ENCODE measurements at regions not wholly inside any gene's neighbourhood (a gene's known extent, or its start where the extent isn't known, plus 50 kb on each side); places are given as distances from the start of the nearest gene placed in this dataset.

- ChIA-PET RAD21 (ENCODE audit: unreplicated experiment) (no interaction called here), POLR2A (no interaction called here), SMC1A (ENCODE audit: uncharacterized antibody, unreplicated experiment) (no interaction called here), CTCF (no interaction called here)
- Histone ChIP-seq H3K79me2 (ENCODE audit: control insufficient read depth, insufficient read depth, low read length) (no peaks in the 10 kb centered on the region), H4K20me1 (ENCODE audit: control insufficient read depth, insufficient read depth) (no peaks in the 10 kb centered on the region), H3K4me2 (ENCODE audit: control insufficient read depth, insufficient read depth) (no peak overlapping the region), H3K4me1 (ENCODE audit: control insufficient read depth, insufficient read depth, low read length) (no peaks in the 10 kb centered on the region), H3K9me3 (replicated peaks; ENCODE audit: control insufficient read depth, insufficient read depth, low read length) (no peaks in the 10 kb centered on the region; the same call in 2 of the 3 replicates), H2AFZ (ENCODE audit: control insufficient read depth, low read depth, low read length) (no peak overlapping the region), H3K27me3 (replicated peaks in 1 of 2; ENCODE audit: control insufficient read depth in 2 of 2, insufficient read depth in 2 of 2, low read length in 1 of 2) (no peaks in the 10 kb centered on the region), H3K9ac (ENCODE audit: control insufficient read depth, insufficient read depth, low read length) (no peak overlapping the region), H3K27ac (ENCODE audit: control insufficient read depth, insufficient read depth) (no peak overlapping the region), H3K4me3 (no peak overlapping the region), H3K36me3 (ENCODE audit: control insufficient read depth in 2 of 2, insufficient read depth in 2 of 2, low read length in 1 of 2) (no peaks in the 10 kb centered on the region)
- ATAC-seq (no peak), FAIRE-seq (no peak), DNase-seq (ENCODE audit: low read depth, low spot score) (no peak)
- under 1% methylated on average over 7 of the region's 7 CpGs for WGBS (ENCODE audit: insufficient coverage, insufficient replicate concordance, low lambda C conversion rate, missing lambda C conversion rate)
- TF ChIP-seq TCF3 (IDR thresholded peaks at IDR 0.05; ENCODE audit: borderline replicate concordance, insufficient read depth, low read depth, low read length) (no peak), IKZF1 (conservative IDR thresholded peaks at IDR 0.05) (no peak), SIN3A (IDR thresholded peaks at IDR 0.05; ENCODE audit: low read depth, low read length) (no peak), YBX1 (IDR thresholded peaks at IDR 0.05) (no peak), MYC (IDR thresholded peaks at IDR 0.05; ENCODE audit: insufficient read depth, insufficient read length, insufficient replicate concordance, low read length, severe bottlenecking) (no peak), EGR1 (IDR thresholded peaks at IDR 0.05; ENCODE audit: borderline replicate concordance in 1 of 2, low read depth in 2 of 2, low read length in 2 of 2) (no peak), HDAC2 (IDR thresholded peaks at IDR 0.05) (no peak), SPI1 (IDR thresholded peaks at IDR 0.05; ENCODE audit: borderline replicate concordance, insufficient read depth, low read depth, low read length) (no peak), POU2F2 (IDR thresholded peaks at IDR 0.05; ENCODE audit: borderline replicate concordance, low read depth, low read length) (no peak), HDAC6 (IDR thresholded peaks at IDR 0.05; ENCODE audit: unreplicated experiment) (no peak), ELK1 (IDR thresholded peaks at IDR 0.05; ENCODE audit: low read depth, low read length) (no peak), SMARCA5 (IDR thresholded peaks at IDR 0.05) (no peak), CTCF (IDR thresholded peaks at IDR 0.05 in 2 of 3, conservative IDR thresholded peaks at IDR 0.05 in 1 of 3; ENCODE audit: control insufficient read depth in 2 of 3, extremely low read depth in 1 of 3, insufficient read depth in 1 of 3, low read depth in 3 of 3, low read length in 3 of 3) (no peak), CEBPZ (IDR thresholded peaks at IDR 0.05; ENCODE audit: low read depth, low read length) (no peak), E2F4 (IDR thresholded peaks at IDR 0.05; ENCODE audit: low read depth, low read length) (no peak), NFYB (IDR thresholded peaks at IDR 0.05; ENCODE audit: insufficient read depth, low read depth, low read length) (no peak), IKZF2 (IDR thresholded peaks at IDR 0.05) (no peak)
- in situ Hi-C loops (cut with MboI) (no loop called here), intact Hi-C loops (cut with micrococcal nuclease; ENCODE audit: unreplicated experiment) (no loop called here)
- no TSS peak for BruUV-seq (replicated peaks)
Observed at GRCh38 chr19:28980236-28980868, 232.6 kb downstream of the UQCRFS1 start.
